Vagina (tissue), 2 donors: ENCODE measurements at regions not wholly inside any gene's neighbourhood (a gene's known extent, or its start where the extent isn't known, plus 50 kb on each side); places are given as distances from the start of the nearest gene placed in this dataset.

ENCODE experiments used
- DNase-seq, 2 donors: peaks; one replicate each; pipeline ENCODE4 v3.0.0-alpha.2; 2017; ENCODE audit errors: extremely low spot score in 2 of 2
- H3K27ac ChIP-seq: fragments of 200-600 bp; sonication (generic); one replicate; pipeline ENCODE4 v1.5.1; 2019
- H3K27me3 ChIP-seq: fragments of 200-600 bp; sonication (generic); one replicate; pipeline ENCODE4 v1.5.1; 2019
- H3K36me3 ChIP-seq, 2 donors: fragments of 200-600 bp; sonication (generic); one replicate each; pipeline ENCODE4 v1.5.1; 2017 to 2019
- H3K4me1 ChIP-seq: fragments of 200-600 bp; sonication (generic); one replicate; pipeline ENCODE4 v1.5.1; 2019
- H3K4me3 ChIP-seq, 2 donors: fragments of 200-600 bp; sonication (generic); 1 replicate in 1 of 2; 2 replicates in 1 of 2; pipeline ENCODE4 v1.5.1; 2016 to 2019
- H3K9me3 ChIP-seq: fragments of 200-600 bp; sonication (generic); one replicate; pipeline ENCODE4 v1.5.1; 2019
- POLR2A ChIP-seq, 2 donors: fragments of 450-650 bp; IDR thresholded peaks; one replicate each; pipeline ENCODE4 v1.6.1; 2017; ENCODE audit warnings: antibody characterized with exemption in 2 of 2, mild to moderate bottlenecking in 2 of 2, moderate library complexity in 2 of 2
- POLR2AphosphoS5 ChIP-seq, 2 donors: sonication (generic); formaldehyde crosslinking; IDR thresholded peaks; one replicate each; pipeline ENCODE4 v1.9.0; 2017; ENCODE audit warnings: antibody characterized with exemption in 2 of 2, mild to moderate bottlenecking in 2 of 2, low read depth in 1 of 2; ENCODE audit not compliant: insufficient read depth in 1 of 2
- intact Hi-C: fragments of 100-400 bp; cut with DNase I; formaldehyde crosslinking; loops from one replicate; pipeline ENCODE4 v1.15.1; 2023
- TF ChIP-seq, protein P1 (sequence below), 3 experiments: fragments of 450-650 bp in 2 of 3; fragments of 200-600 bp in 1 of 3; sonication (generic) in 1 of 3; IDR thresholded peaks; one replicate each; pipeline ENCODE4 v1.5.1; 2017 to 2019; ENCODE audit warnings: antibody characterized with exemption in 3 of 3, mild to moderate bottlenecking in 2 of 3, moderate library complexity in 2 of 3

DNA sequence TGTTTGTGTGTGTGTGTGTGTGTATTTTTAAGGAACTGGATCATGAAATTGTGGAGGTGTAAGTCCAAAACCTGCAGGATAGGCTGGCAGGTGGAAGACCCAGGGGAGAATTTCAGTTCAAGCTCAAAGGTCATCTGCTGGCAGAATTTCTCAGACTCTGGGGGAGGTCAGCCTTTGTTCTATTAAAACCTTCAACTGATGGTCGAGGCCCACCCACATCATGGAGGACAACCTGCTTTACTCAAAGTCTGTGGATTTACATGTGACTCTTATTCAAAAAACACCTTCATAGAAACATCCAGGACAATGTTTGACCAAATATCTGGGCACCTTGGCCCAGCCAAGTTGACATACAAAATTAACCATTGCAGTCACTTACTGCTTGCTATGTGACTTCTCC is 157.2 kb downstream of the EDEM1 start:
- H3K27me3 ChIP-seq, result no peaks in the 10 kb centered on the region
- H3K9me3 ChIP-seq, result no peaks in the 10 kb centered on the region
- TF ChIP-seq POLR2A (IDR thresholded peaks at IDR 0.05) (no peak), POLR2AphosphoS5 (IDR thresholded peaks at IDR 0.05; ENCODE audit: insufficient read depth in 1 of 2, low read depth in 1 of 2) (no peak)
- TF ChIP-seq, protein P1, sequence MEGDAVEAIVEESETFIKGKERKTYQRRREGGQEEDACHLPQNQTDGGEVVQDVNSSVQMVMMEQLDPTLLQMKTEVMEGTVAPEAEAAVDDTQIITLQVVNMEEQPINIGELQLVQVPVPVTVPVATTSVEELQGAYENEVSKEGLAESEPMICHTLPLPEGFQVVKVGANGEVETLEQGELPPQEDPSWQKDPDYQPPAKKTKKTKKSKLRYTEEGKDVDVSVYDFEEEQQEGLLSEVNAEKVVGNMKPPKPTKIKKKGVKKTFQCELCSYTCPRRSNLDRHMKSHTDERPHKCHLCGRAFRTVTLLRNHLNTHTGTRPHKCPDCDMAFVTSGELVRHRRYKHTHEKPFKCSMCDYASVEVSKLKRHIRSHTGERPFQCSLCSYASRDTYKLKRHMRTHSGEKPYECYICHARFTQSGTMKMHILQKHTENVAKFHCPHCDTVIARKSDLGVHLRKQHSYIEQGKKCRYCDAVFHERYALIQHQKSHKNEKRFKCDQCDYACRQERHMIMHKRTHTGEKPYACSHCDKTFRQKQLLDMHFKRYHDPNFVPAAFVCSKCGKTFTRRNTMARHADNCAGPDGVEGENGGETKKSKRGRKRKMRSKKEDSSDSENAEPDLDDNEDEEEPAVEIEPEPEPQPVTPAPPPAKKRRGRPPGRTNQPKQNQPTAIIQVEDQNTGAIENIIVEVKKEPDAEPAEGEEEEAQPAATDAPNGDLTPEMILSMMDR (IDR thresholded peaks at IDR 0.05), result no peak
- H3K36me3 ChIP-seq, result no peaks in the 10 kb centered on the region
- no peaks in the 10 kb centered on the region for H3K4me1 ChIP-seq
- intact Hi-C loops, result no loop called here
- H3K4me3 ChIP-seq, result no peak overlapping the region
- H3K27ac ChIP-seq, result no peak overlapping the region
- DNase-seq, result no peak

- TF ChIP-seq, protein P1 (IDR thresholded peaks at IDR 0.05), result no peak
- TF ChIP-seq POLR2A (IDR thresholded peaks at IDR 0.05) (no peak), POLR2AphosphoS5 (IDR thresholded peaks at IDR 0.05; ENCODE audit: insufficient read depth in 1 of 2, low read depth in 1 of 2) (no peak)
- intact Hi-C loops, result no loop called here
- Histone ChIP-seq H3K9me3 (no peaks in the 10 kb centered on the region), H3K4me3 (no peak overlapping the region), H3K27ac (no peak overlapping the region), H3K4me1 (no peaks in the 10 kb centered on the region), H3K27me3 (no peaks in the 10 kb centered on the region), H3K36me3 (no peaks in the 10 kb centered on the region)
- no peak for DNase-seq
Observed at GRCh38 chr3:5347486-5347885, 160.0 kb downstream of the EDEM1 start.

GRCh38 chr3:5348229-5348902 is 160.9 kb downstream of the EDEM1 start:
- no peaks in the 10 kb centered on the region for H3K4me1 ChIP-seq
- no peak for TF ChIP-seq POLR2A (IDR thresholded peaks at IDR 0.05)
- intact Hi-C loops, result no loop called here
- no peaks in the 10 kb centered on the region for H3K9me3 ChIP-seq
- no peaks in the 10 kb centered on the region for H3K27me3 ChIP-seq
- DNase-seq, result no peak
- no peak overlapping the region for H3K27ac ChIP-seq
- H3K36me3 ChIP-seq, result no peaks in the 10 kb centered on the region
- H3K4me3 ChIP-seq, result no peak overlapping the region

- H3K9me3 ChIP-seq, result no peaks in the 10 kb centered on the region
- DNase-seq, result no peak
- no peak overlapping the region for H3K4me3 ChIP-seq
- intact Hi-C loops, result no loop called here
- H3K36me3 ChIP-seq, result no peaks in the 10 kb centered on the region
- H3K4me1 ChIP-seq, result no peaks in the 10 kb centered on the region
- H3K27ac ChIP-seq, result no peak overlapping the region
- TF ChIP-seq POLR2AphosphoS5 (IDR thresholded peaks at IDR 0.05; ENCODE audit: insufficient read depth in 1 of 2, low read depth in 1 of 2) (no peak), POLR2A (IDR thresholded peaks at IDR 0.05) (no peak)
- TF ChIP-seq, protein P1 (IDR thresholded peaks at IDR 0.05), result no peak
- no peaks in the 10 kb centered on the region for H3K27me3 ChIP-seq
Observed at GRCh38 chr3:5349343-5349742, 161.8 kb downstream of the EDEM1 start.

GRCh38 chr3:5357089-5357488 is 169.6 kb downstream of the EDEM1 start:
- no peaks in the 10 kb centered on the region for H3K4me1 ChIP-seq
- DNase-seq, result no peak
- TF ChIP-seq, protein P1 (IDR thresholded peaks at IDR 0.05), result no peak
- TF ChIP-seq POLR2A (IDR thresholded peaks at IDR 0.05), result no peak
- no peak for TF ChIP-seq POLR2AphosphoS5 (IDR thresholded peaks at IDR 0.05; ENCODE audit: insufficient read depth in 1 of 2, low read depth in 1 of 2)
- no peak overlapping the region for H3K27ac ChIP-seq
- H3K27me3 ChIP-seq, result no peaks in the 10 kb centered on the region
- no peak overlapping the region for H3K4me3 ChIP-seq
- no peaks in the 10 kb centered on the region for H3K9me3 ChIP-seq
- intact Hi-C loops, result no loop called here
- H3K36me3 ChIP-seq, result no peaks in the 10 kb centered on the region
